CD4-positive, alpha-beta T cell (primary cell): ENCODE measurements at regions not wholly inside any gene's neighbourhood (a gene's known extent, or its start where the extent isn't known, plus 50 kb on each side); places are given as distances from the start of the nearest gene placed in this dataset.

Source experiments
- ATAC-seq: fragments of 200-7000 bp; cut with Tn5 transposase; one replicate; pipeline ENCODE4 v1.10.0; 2022; ENCODE audit warnings: mild to moderate bottlenecking; ENCODE audit not compliant: poor library complexity
- CTCF ChIA-PET: fragments of 350-600 bp; sonication (Branson Sonifier 250); formaldehyde crosslinking; loops from one replicate; lab custom pipeline; 2021; ENCODE audit warnings: antibody characterized with exemption, inconsistent platforms; lab: Charles Lee
- POLR2A ChIA-PET: fragments of 350-600 bp; sonication (Branson Sonifier 250); formaldehyde crosslinking; loops from one replicate; lab custom pipeline; 2021; ENCODE audit warnings: antibody characterized with exemption, inconsistent platforms; lab: Charles Lee
- DNase-seq, 14 experiments: peaks; one replicate each; pipeline ENCODE4 v3.0.0-alpha.2; 2013 to 2020; ENCODE audit warnings: mixed read lengths in 2 of 14
- H3K27ac ChIP-seq, 2 donors: one replicate each; pipeline versions ENCODE4 v1.5.1 to v1.7.0; 2013; ENCODE audit warnings: low read length in 2 of 2, low read depth in 1 of 2, mild to moderate bottlenecking in 1 of 2
- H3K27me3 ChIP-seq, 2 experiments: 1 replicate in 1 of 2; 2 replicates in 1 of 2; pipeline versions ENCODE4 v1.6.1 to v1.7.0; 2013; ENCODE audit warnings: low read length in 2 of 2, control low read depth in 1 of 2, mild to moderate bottlenecking in 1 of 2, moderate library complexity in 1 of 2; ENCODE audit not compliant: insufficient read depth in 2 of 2, control insufficient read depth in 1 of 2
- H3K36me3 ChIP-seq: one replicate; pipeline ENCODE4 v1.6.1; 2013; ENCODE audit warnings: low read length, control low read depth; ENCODE audit not compliant: insufficient read depth
- H3K4me1 ChIP-seq: one replicate; pipeline ENCODE4 v1.6.1; 2013; ENCODE audit warnings: low read length, control low read depth; ENCODE audit not compliant: insufficient read depth
- H3K4me3 ChIP-seq: one replicate; pipeline ENCODE4 v1.5.1; 2013; ENCODE audit warnings: mild to moderate bottlenecking, low read length, moderate library complexity
- H3K9me3 ChIP-seq, 2 experiments: 1 replicate in 1 of 2; 2 replicates in 1 of 2; pipeline versions ENCODE4 v1.6.1 to v1.7.0; 2013; ENCODE audit warnings: low read length in 2 of 2, mild to moderate bottlenecking in 2 of 2, control low read depth in 1 of 2, moderate library complexity in 1 of 2; ENCODE audit not compliant: control insufficient read depth in 1 of 2, insufficient read depth in 1 of 2
- H3K27ac Mint-ChIP-seq: one replicate; pipeline ENCODE4 v1.8.0; 2020; ENCODE audit warnings: mixed read lengths
- H3K27me3 Mint-ChIP-seq: one replicate; pipeline ENCODE4 v1.8.0; 2021; ENCODE audit warnings: mixed read lengths
- H3K36me3 Mint-ChIP-seq: one replicate; pipeline ENCODE4 v1.8.0; 2021; ENCODE audit warnings: low read depth, mixed read lengths
- H3K4me1 Mint-ChIP-seq: one replicate; pipeline ENCODE4 v1.8.0; 2021; ENCODE audit warnings: low read depth, mixed read lengths
- H3K4me3 Mint-ChIP-seq: one replicate; pipeline ENCODE4 v1.8.0; 2020; ENCODE audit warnings: mild to moderate bottlenecking, mixed read lengths
- H3K9me3 Mint-ChIP-seq: one replicate; pipeline ENCODE4 v1.8.0; 2020; ENCODE audit warnings: mixed read lengths
- CTCF ChIP-seq: fragments of 200-600 bp; IDR thresholded peaks from one replicate; pipeline ENCODE4 v1.8.0; 2022; ENCODE audit warnings: antibody characterized with exemption, mild to moderate bottlenecking
- intact Hi-C, 2 experiments: fragments of 100-400 bp; cut with DNase I in 1 of 2; cut with micrococcal nuclease in 1 of 2; formaldehyde crosslinking; loops; one replicate each; pipeline versions ENCODE4 v1.15.1 to v1.9.0; 2023 to 2025; cut with DNase I, micrococcal nuclease

DNA sequence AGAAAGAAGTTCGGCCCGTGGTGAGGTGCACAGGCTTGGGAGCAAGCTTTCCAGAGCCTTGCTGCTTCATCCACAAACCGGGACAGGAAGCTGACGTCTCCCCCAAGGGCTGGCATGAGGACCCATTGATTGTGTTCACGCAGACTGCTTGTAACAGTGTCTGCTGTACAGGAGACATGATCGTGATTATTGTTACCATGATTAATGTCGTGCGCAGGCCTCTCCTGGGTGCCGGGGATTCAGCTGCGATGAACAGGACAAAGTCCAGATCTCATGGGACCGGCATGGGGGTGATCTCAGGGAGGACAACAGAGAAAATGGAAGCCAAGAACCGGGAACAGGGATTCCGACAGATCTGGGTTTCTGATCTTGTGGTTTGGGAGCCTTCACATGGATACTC, 219.9 kb downstream of the BRD1 start:
- H3K27me3 Mint-ChIP-seq = no peaks in the 10 kb centered on the region
- no peaks in the 10 kb centered on the region for H3K27me3 ChIP-seq
- H3K27ac ChIP-seq = no peak overlapping the region
- POLR2A ChIA-PET = no interaction called here
- no peaks in the 10 kb centered on the region for H3K4me1 Mint-ChIP-seq
- CTCF ChIA-PET = no interaction called here
- no peak for TF ChIP-seq CTCF
- peaks cover 70% of the 10 kb centered on the region for H3K36me3 Mint-ChIP-seq
- H3K4me3 Mint-ChIP-seq = no peak overlapping the region
- no peaks in the 10 kb centered on the region for H3K4me1 ChIP-seq
- no peak overlapping the region for H3K4me3 ChIP-seq
- peaks cover 7% of the 10 kb centered on the region for H3K36me3 ChIP-seq
- H3K27ac Mint-ChIP-seq = no peak overlapping the region
- H3K9me3 ChIP-seq = peaks cover 16 to 36% of the 10 kb centered on the region in 2 experiments
- intact Hi-C loops = no loop called here
- DNase-seq (no peak), ATAC-seq (no peak)
- H3K9me3 Mint-ChIP-seq = peaks cover 10% of the 10 kb centered on the region

- no peak overlapping the region for H3K4me3 Mint-ChIP-seq
Observed at GRCh38 chr22:49606562-49607290, 220.9 kb downstream of the BRD1 start.

DNA sequence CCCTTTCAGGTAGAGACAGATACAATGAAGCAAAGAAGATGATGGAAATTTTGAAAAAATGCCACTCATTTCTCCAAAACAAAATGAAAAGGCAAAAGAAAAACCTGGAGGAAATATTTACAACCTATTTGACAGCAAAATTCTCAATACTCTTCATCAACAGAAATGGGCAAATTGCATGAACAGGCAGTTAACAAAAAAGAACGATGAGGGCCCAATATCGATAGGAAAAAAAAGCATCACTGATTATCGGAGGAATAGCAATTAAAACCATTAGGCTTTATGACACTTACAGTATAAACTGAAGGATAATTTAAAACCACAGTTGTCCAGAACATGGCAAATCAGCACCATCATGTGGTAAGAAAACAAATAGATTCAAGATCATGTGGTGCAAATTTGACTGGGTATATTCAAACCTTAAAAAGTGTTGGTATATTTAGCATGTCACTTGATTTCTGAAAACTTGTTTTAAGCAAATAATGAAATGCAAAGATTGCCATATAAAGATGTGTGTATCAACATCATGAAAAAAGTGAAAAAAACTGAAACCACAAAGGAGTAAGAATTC, 222.9 kb downstream of the BRD1 start:
- Mint-ChIP-seq H3K27me3 (no peaks in the 10 kb centered on the region), H3K4me3 (no peak overlapping the region), H3K27ac (no peak overlapping the region), H3K36me3 (peaks cover 52% of the 10 kb centered on the region), H3K4me1 (peaks cover 15% of the 10 kb centered on the region), H3K9me3 (peaks cover 8% of the 10 kb centered on the region)
- Histone ChIP-seq H3K27me3 (no peaks in the 10 kb centered on the region), H3K27ac (no peak overlapping the region), H3K9me3 (peaks cover 14 to 36% of the 10 kb centered on the region in 2 experiments), H3K4me3 (no peak overlapping the region), H3K36me3 (peaks cover 7% of the 10 kb centered on the region), H3K4me1 (peaks cover 16% of the 10 kb centered on the region)
- CTCF ChIA-PET = no interaction called here
- DNase-seq = no peak
- no peak for ATAC-seq
- intact Hi-C loops = no loop called here
- TF ChIP-seq CTCF = no peak
- POLR2A ChIA-PET = no interaction called here

More at GRCh38 chr22:49606562-49607290, 220.9 kb downstream of the BRD1 start:
- no peaks in the 10 kb centered on the region for H3K27me3 Mint-ChIP-seq
- POLR2A ChIA-PET = no interaction called here
- no peak for TF ChIP-seq CTCF
- no peak overlapping the region for H3K27ac Mint-ChIP-seq
- intact Hi-C loops = no loop called here
- no peaks in the 10 kb centered on the region for H3K4me1 Mint-ChIP-seq
- no peak overlapping the region for H3K27ac ChIP-seq
- H3K4me3 ChIP-seq = no peak overlapping the region
- peaks cover 2% of the 10 kb centered on the region for H3K4me1 ChIP-seq
- H3K27me3 ChIP-seq = no peaks in the 10 kb centered on the region
- ATAC-seq (no peak), DNase-seq (peak in 1 of 14 experiments; percentile 12)
- peaks cover 14 to 36% of the 10 kb centered on the region in 2 experiments for H3K9me3 ChIP-seq
- CTCF ChIA-PET = no interaction called here
- peaks cover 8% of the 10 kb centered on the region for H3K9me3 Mint-ChIP-seq
- H3K36me3 ChIP-seq = peaks cover 7% of the 10 kb centered on the region
- peaks cover 66% of the 10 kb centered on the region for H3K36me3 Mint-ChIP-seq
